Left ventricle myocardium inferior (tissue), 1 donor: ENCODE measurements at regions not wholly inside any gene's neighbourhood (a gene's known extent, or its start where the extent isn't known, plus 50 kb on each side); places are given as distances from the start of the nearest gene placed in this dataset.

Experiments
- DNase-seq: peaks from one replicate; pipeline ENCODE4 v3.0.0-alpha.2; 2020
- H3K27ac ChIP-seq: fragments of 200-600 bp; replicated peaks from 2 replicates; pipeline ENCODE4 v1.8.0; 2021
- H3K27me3 ChIP-seq: fragments of 200-600 bp; 2 replicates; pipeline ENCODE4 v1.8.0; 2021; ENCODE audit warnings: low read depth
- H3K36me3 ChIP-seq: fragments of 200-600 bp; 2 replicates; pipeline ENCODE4 v1.8.0; 2021
- H3K4me1 ChIP-seq: fragments of 200-600 bp; 2 replicates; pipeline ENCODE4 v1.8.0; 2021
- H3K4me3 ChIP-seq: fragments of 200-600 bp; 2 replicates; pipeline ENCODE4 v1.8.0; 2021; ENCODE audit warnings: mild to moderate bottlenecking, moderate library complexity
- H3K9me3 ChIP-seq: fragments of 200-600 bp; replicated peaks from 2 replicates; pipeline ENCODE4 v1.8.0; 2021
- intact Hi-C: fragments of 100-400 bp; cut with micrococcal nuclease; formaldehyde crosslinking; loops from one replicate; pipeline ENCODE4 v1.11.0; 2022
- TF ChIP-seq, protein P1 (sequence below): fragments of 200-600 bp; IDR thresholded peaks from 2 replicates; pipeline ENCODE4 v1.8.0; 2021; ENCODE audit warnings: antibody characterized with exemption, mild to moderate bottlenecking, borderline replicate concordance
- donor health status: DM: no; HTN: yes; CAD: no; lungs with severe emphysema.

DNA sequence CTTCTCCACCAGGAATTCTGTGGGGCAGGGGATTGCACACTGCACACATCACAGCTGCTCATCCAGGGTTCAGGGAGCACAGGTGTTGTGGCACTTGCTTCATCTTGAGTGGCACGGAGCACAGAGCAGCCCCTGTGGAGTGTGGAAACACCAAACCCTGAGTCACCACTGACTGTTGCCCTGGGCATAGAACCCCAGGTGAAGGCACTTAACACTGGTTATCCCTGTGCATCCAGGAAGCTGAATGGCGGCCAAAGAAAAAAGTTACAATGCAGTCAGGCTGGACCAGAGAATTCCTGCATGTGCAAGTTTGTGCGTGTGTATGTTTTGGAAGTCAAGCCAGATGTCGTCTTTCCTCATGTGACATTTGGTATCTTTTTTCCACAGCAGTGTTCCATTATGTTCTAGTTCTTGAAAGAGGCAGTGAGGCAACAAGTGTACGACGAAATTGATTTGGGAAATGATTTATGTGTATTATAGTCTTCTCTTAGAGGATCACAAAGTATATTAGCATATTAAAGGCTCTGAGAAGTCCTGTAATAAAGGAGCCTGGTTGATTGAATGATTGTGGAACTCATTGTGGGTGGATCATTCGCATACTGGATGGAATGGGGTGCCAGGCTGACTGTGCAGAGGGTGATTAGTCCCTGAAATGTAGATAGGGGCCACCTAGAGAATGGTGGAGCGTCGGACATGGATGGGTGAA, 292.3 kb downstream of the TLE3 start:
- no peaks in the 10 kb centered on the region for H3K36me3 ChIP-seq
- TF ChIP-seq, protein P1, sequence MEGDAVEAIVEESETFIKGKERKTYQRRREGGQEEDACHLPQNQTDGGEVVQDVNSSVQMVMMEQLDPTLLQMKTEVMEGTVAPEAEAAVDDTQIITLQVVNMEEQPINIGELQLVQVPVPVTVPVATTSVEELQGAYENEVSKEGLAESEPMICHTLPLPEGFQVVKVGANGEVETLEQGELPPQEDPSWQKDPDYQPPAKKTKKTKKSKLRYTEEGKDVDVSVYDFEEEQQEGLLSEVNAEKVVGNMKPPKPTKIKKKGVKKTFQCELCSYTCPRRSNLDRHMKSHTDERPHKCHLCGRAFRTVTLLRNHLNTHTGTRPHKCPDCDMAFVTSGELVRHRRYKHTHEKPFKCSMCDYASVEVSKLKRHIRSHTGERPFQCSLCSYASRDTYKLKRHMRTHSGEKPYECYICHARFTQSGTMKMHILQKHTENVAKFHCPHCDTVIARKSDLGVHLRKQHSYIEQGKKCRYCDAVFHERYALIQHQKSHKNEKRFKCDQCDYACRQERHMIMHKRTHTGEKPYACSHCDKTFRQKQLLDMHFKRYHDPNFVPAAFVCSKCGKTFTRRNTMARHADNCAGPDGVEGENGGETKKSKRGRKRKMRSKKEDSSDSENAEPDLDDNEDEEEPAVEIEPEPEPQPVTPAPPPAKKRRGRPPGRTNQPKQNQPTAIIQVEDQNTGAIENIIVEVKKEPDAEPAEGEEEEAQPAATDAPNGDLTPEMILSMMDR = no peak
- intact Hi-C loops = no loop called here
- H3K4me1 ChIP-seq = no peaks in the 10 kb centered on the region
- no peak overlapping the region for H3K27ac ChIP-seq
- peaks cover 33% of the 10 kb centered on the region for H3K27me3 ChIP-seq
- DNase-seq = no peak
- H3K9me3 ChIP-seq = no peaks in the 10 kb centered on the region
- H3K4me3 ChIP-seq = no peak overlapping the region

DNA sequence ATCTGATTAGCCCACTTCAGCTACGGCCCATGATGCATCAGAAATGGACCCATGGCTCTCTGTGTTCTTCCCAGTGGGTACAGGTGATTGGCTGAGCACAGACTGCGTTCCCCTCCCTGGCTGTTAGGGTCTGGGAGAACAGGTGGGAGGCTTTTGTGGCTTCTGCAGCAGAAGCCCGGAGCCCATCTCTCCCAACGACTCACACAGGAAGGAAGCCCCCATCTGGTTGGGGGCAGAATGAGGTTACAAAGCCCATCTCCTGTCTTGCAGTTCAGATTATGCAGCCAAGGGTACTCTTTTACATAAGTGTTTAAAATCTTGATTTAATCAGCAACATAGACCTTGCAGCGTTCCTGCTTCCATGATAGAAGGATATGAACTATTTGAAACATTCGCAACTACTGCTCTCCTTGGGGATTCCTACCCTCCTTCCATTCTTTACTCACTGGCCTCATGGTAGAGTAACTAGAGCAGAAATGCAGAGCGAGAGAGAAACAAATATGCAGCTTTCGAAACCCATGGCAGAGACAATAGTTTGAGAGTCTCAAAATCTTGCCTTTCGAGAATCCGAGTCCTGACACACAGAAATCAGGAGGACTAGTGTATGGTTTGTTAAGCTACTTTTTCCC, 291.3 kb downstream of the TLE3 start:
- TF ChIP-seq, protein P1 = no peak
- H3K36me3 ChIP-seq = no peaks in the 10 kb centered on the region
- peaks cover 33% of the 10 kb centered on the region for H3K27me3 ChIP-seq
- no peaks in the 10 kb centered on the region for H3K9me3 ChIP-seq
- peaks cover 9% of the 10 kb centered on the region for H3K4me1 ChIP-seq
- H3K27ac ChIP-seq = no peak overlapping the region
- DNase-seq = no peak
- no peak overlapping the region for H3K4me3 ChIP-seq
- intact Hi-C loops = no loop called here

DNA sequence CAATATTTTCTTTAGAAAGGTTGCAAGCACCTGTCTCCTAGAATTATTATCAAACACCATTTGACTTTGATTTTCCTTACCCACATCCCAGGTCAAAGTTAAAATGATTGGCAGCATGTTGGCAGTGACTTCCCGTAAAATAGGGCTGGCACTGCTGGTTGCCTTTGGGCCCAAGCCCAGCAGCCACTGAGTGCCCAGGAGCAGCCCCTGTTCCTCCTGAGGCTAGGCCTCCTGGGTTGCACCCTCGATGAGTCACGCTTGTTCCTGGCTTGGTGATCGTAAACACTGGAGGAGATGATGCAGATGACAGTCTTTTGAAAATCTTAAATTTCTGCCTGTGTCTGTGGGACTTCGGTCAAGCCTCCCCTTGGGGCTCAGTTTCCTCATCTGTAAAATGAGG, 290.0 kb downstream of the TLE3 start:
- H3K36me3 ChIP-seq = no peaks in the 10 kb centered on the region
- no peaks in the 10 kb centered on the region for H3K9me3 ChIP-seq
- H3K4me1 ChIP-seq = peaks cover 9% of the 10 kb centered on the region
- H3K27ac ChIP-seq = no peak overlapping the region
- TF ChIP-seq, protein P1 = no peak
- DNase-seq = no peak
- intact Hi-C loops = no loop called here
- peaks cover 33% of the 10 kb centered on the region for H3K27me3 ChIP-seq
- H3K4me3 ChIP-seq = no peak overlapping the region

DNA sequence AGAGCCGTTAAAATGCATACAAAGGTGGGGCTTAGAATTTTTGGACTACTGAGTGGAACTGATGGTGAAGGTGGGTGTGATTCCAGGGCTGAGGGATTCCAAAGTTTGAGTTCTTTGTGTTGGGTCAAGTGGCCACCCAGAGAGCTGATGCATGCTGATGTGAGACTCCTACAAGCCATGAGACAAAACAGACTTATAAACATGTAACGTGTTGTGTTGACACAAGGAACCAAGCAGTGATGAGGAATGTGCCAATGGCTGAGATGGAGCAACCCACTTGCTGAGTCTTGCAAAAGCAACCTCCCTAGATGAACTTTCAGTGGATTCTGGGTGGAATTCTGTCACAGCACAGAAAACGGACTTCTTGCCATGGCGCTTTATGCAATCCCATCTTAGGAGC, 289.0 kb downstream of the TLE3 start:
- intact Hi-C loops = no loop called here
- H3K27me3 ChIP-seq = peaks cover 34% of the 10 kb centered on the region
- H3K36me3 ChIP-seq = no peaks in the 10 kb centered on the region
- H3K27ac ChIP-seq = no peak overlapping the region
- no peaks in the 10 kb centered on the region for H3K9me3 ChIP-seq
- TF ChIP-seq, protein P1 = no peak
- H3K4me1 ChIP-seq = peaks cover 9% of the 10 kb centered on the region
- no peak overlapping the region for H3K4me3 ChIP-seq
- DNase-seq = no peak

DNA sequence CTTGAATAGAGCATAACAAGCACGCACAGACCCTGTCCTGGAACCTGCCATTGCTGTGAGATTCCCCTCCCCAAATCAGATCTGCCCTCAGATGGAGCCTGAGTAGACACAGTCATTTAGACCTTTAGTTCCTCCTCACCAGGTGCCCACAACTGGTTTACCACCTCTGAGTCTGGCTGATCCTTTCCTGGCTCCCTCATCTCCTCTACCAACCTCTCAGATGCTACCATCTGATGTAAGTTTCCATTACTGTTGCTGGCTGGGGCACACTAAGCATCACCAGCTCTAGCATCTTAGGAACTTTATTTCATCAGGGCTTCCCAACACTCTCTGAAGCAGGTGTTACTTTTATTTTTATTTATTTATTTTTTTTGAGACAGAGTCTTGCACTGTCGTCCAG, 288.3 kb downstream of the TLE3 start:
- DNase-seq = no peak
- Histone ChIP-seq H3K4me3 (no peak overlapping the region), H3K9me3 (no peaks in the 10 kb centered on the region), H3K27me3 (peaks cover 41% of the 10 kb centered on the region), H3K36me3 (no peaks in the 10 kb centered on the region), H3K4me1 (peaks cover 9% of the 10 kb centered on the region), H3K27ac (no peak overlapping the region)
- TF ChIP-seq, protein P1 = no peak
- intact Hi-C loops = no loop called here
